HG03432 (cell line): ENCODE measurements at regions not wholly inside any gene's neighbourhood (a gene's known extent, or its start where the extent isn't known, plus 50 kb on each side); places are given as distances from the start of the nearest gene placed in this dataset.

Experiments used
- ATAC-seq: cut with Tn5 transposase; IDR thresholded peaks from one replicate; pipeline ENCODE4 v1.9.1; 2021; ENCODE audit warnings: mild to moderate bottlenecking, moderate library complexity; ENCODE audit not compliant: unreplicated experiment

DNA sequence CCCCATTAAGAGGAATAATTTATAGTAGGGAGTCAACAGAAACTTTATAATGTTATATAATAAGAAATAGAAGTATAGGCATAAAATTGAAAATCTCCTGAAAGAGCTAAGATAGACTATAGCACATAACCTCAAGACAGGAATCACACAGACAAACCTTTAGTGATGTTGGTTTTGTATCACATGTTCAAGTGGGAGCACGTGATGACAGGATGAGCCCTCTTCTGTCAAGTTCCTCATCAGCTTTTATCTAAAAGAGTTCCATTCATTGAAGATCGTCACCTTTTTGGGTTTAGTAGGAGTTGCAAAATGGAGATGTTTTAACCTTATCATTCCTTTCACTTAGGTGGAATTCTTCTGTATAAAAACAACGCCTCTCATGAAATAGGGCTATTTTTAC is 127.0 kb downstream of the MCHR2 start:
- no peak for ATAC-seq

DNA sequence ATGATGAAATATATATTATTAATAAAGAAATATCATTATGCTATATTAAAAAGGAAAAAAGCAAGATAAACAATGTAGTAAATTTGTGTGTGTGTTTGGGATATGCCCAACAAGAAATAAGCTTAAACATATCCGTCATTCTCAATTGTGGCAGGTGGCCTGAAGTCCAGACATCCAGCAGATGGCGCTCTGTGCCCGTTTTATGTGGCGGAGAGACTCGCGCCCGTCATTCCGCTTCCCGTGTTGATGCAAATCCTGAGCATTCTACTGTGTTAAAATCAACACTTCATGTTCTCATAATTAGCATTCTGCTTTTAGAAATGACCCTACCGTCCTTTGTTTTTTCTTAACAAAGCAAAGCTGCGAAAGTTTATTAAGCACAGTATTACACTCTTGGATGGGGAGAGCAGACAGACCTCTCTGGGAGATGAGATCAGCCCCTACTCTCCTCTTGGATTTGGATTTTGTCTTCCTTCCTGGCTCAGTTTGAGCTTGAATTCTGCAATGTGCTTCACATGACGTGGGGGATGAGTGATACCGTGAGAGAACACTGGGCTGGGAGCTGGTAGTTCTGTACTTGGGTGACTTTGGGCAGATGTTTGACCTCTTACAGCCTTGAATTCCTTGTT is 125.8 kb downstream of the MCHR2 start:
- peak; percentile 97 for ATAC-seq
